Suppressor macrophage treated with lipopolysaccharide for 1 hour (primary cell): ENCODE measurements at regions not wholly inside any gene's neighbourhood (a gene's known extent, or its start where the extent isn't known, plus 50 kb on each side); places are given as distances from the start of the nearest gene placed in this dataset.
"Not testable (repeated sequence)": the region's sequence is repeated elsewhere in the genome, so short reads cannot be mapped to it uniquely, and the experiment has no call there.

Experiments used
- DNase-seq, 3 donors: peaks; one replicate each; pipeline ENCODE4 v3.0.0-alpha.2; 2020 to 2022

DNA sequence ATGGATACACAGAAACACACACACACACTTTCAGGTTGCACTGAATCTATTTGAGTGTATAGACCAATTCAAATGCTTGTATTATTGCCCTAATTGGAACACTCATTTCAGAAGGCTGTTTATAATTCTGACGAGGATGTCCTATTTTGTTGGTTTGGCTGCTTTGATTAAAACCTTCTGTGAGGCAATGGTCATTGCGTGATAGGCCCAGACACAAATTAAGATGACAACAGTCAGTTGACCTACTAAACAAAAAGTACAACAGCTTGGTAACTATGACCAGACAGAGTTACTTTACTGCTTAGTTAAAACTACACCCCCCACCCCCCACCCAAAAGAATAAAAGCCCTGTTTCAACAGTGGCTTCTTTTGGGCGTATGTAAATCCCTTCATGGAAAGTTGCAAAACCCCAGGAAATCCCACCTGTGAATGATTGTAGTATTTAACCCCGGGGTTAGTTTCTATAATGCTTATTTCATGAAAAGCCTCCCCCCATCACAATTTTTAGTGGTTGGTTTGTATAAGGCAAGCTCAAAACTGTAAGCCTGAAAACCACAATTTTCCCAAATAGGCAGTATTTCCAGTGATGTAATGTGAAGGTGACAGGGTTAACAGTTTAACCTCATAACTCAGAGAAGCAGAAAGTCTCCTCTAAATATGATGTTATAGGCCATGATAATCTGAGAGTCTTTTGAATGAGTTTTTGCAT, 340.8 kb downstream of the FGF10 start:
- DNase-seq: no peak

DNA sequence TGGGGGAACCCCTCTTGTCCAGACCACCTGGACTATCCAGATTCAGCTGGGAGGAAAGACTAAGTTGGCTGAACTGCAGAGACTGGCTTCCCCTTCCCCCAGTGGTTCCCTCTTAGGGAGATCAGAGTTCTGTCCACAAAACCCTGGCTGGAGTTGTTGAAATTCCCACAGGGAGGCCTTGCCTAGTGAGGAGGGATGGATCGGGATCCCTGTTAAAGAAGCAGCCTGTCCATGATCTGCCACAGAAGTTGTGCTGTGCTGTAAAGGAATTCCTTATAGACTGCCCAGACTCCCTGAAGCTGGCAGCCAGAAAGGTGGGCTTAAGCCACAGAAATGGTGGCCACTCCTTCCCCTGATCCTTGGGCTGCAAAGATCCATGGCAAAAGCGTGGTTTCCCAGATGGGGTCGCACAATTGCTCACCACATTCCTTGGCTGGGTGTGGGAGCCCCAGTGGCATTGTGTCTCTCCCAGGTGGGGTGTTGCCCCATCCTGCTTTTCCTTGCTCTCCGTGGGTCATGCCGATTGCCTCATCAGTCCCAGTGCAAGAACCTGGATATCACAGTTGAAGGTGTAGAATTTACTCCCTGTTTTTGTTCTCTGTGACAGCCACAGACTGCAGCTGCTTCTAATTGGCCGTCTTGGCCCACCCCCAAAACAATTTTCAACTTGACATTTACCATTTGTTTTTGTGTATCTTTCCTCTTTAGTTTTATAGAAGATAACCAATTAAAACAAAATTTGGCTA, 342.4 kb downstream of the FGF10 start:
- no peak for DNase-seq

DNA sequence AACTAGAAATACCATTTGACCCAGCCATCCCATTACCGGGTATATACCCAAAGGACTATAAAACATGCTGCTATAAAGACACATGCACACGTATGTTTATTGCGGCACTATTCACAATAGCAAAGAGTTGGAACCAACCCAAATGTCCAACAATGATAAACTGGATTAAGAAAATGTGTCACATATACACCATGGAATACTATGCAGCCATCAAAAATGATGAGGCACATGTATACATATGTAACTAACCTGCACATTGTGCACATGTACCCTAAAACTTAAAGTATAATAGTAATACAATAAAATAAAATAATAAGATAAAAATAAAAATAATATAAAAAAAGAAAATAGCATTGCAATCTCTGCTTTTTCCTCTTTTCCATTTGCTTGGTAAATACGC, 344.7 kb downstream of the FGF10 start:
- DNase-seq: not testable (repeated sequence)

DNA sequence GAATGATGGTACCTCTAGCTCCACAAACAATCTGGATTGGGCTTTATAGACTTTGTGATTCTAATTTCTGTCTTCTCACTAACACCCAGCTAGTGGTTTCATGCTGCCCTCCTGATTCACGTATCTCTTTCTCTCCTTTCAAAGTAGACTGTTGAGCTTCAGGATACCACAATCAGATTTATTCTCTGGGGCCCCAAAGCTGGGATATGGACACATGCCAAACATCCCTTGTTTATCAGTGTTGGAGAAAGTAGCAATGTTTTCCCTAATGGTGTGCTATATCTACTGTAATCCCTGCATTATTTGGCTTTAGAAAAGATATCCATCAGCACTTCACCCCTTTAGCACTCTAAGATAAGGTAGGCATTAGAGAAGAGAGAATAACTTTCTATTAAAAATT, 361.0 kb downstream of the FGF10 start:
- no peak for DNase-seq

DNA sequence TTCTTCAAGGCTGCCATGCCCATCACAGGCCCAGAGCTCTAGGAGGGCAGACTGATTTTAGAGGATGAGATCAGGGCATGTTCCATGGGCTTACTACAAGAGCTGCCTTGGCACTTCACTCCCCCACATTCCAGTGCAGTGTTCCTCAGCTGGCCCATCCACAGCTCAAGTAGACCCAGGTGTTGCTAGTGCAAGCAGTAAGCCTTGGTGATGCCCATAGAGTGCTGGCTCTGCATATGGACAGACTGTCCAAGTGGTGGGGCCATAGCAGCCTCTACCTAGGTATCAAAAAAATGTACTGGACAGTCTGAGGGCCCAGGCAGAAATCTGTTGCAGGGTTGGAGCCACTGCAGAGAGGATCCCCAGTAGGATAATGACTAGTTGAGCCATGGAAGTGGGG, 366.6 kb downstream of the FGF10 start:
- DNase-seq: no peak

DNA sequence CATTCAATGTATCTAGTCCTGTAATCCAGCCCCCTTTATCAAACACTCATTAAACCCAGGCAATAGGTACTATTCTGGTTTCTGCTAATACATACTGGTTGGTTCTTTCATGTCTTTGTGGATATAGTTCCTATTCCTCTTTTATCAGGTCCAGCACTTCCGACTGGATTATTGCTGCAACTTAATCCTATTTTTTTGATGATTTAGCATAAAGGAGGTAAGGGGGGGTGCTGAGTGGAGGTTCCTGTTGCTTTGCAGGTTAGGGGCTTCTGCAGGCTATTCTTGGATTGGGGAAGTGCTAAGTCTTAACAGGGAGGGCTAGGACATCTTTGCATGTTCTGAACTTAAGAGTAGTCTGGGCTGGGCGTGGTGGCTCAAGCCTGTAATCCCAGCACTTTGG, 377.7 kb downstream of the FGF10 start:
- DNase-seq: no peak

DNA sequence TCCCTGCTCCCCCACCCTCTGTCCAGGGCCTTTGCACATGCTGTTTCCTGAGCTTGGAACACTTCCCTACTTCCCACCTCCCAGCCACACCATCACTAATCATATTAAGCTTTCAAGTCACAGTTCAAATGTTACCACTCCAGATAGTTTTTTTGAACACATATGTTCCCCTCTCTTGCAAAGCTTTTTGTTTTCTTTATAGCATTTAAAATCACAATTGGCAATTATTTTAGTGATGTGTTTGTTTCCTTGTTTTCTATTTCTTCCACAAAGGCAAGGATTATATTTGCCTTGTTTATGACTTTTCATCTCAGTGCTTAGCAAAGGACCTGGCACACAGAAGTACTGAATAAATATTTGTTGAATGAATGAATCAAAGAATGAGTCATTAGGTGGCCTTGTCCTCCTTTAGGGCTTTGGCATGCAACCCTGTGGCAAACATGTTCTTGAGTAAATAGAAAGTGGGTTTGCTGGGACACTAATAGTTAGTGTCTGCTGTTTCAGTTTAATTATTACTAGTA, 386.8 kb downstream of the FGF10 start:
- DNase-seq: no peak

DNA sequence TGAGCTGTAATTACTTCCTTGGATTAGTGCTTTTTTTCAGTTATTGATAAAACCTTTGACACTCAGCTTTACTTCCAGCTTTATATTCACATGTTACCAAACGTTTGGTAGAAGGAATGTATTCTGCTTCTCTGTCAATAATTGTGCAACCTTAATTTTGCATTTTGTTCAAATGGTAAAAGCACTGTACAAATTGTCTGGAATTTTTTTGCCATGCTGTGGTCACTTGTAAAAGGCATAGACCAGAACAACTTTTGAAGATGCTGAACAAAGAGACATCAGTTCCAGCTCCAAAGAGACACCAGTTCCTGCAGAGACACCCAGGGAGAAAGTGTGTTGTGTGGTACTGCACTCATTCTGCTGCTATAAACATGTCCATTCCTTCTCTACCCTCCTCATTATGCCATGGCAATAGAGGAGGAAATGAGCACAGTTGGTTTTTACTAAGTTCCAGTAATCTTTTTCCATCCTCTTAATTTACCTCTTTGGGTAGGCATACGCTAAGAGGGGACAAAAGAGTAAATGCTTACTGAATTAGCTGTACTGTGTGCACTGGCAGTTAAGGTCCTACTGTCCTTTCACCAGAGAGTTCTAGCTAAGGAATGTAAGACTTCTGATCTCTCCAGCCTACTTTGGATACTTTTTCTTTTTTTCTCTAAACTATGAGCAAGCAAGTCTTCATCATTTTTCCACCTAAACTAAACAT, 387.4 kb downstream of the FGF10 start:
- DNase-seq: no peak

DNA sequence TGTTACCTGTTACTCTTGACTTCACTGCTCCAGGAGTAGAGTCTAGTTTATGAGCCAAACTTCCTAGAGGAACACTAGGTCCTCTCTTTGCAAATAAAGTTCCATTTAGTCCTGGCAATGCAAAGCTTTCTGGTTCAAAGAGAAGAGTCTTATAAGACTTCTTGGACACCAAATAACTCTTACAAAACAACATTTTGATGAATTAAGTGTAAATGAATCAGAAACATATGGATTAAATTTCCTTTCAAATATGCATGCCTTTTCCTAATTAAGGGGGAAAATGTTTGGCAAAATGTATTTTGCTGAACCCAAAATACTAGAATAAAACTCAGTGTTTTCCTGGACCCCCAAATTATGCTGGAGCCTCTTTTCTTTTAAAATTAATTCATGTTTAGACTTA, 388.0 kb downstream of the FGF10 start:
- no peak for DNase-seq

DNA sequence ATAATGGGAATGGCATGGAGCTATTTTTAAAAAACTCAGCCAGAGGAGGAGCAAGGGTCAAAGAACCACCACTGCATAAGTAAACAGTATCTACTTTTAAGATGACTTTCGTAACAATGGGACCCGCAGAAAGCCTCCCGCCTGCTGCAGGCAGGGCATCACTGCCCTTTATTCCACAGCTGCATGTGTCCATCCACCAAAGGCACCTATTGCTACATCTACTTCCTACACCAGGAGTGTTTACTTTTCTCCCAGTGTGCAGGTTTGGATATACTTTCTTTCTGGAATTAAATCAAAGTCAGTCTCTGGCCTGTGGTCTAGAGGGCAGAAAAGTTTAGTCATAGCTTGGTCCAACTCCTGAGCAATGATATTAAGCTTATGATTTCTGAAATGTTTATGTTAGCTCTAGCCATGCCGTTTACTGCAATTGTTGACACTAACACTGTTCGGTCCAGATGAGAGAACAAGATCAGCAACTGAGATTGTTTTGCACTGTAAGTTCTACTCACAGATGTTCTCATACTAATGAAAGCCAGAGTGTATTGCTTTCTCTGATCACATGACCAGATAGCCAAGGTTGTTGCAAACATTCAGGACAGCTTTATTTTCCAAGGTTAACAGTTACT, 391.5 kb downstream of the FGF10 start:
- DNase-seq: no peak

DNA sequence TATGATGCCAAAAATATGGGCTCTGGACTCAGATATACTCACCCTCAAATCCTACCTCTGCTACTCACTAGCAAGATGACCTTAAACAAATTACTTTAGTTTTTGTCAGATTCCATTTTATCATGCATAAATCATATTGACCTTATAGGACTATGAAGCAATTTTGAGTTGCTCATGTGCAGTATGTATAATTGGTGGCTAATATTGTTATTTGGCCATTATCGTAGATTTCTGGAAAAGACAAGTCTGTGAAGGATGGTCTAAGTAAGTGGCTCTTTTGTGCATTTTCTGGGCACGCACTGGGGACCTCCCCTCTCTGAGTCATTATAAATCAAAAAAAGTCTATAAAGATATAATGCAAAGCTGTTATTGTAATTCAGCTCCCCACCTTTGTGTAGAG, 393.0 kb downstream of the FGF10 start:
- no peak for DNase-seq

DNA sequence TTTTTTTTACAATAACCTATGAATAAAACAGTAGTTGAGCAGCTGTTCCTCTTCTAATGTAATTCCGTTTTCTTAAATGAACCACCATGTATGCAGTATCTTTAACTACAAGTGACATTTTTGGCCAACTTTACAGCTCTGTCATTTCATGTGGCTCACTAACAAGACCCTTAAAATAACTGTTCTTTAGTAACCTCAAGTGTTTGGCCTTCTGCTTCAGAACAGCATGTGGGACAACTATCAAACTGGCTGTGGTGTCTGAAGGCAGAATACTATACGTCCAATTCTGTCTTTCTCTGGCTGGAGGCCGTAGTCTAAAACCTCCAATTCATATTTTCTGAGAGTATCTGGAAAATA, 391.4 kb downstream of the NNT start:
- DNase-seq: no peak

DNA sequence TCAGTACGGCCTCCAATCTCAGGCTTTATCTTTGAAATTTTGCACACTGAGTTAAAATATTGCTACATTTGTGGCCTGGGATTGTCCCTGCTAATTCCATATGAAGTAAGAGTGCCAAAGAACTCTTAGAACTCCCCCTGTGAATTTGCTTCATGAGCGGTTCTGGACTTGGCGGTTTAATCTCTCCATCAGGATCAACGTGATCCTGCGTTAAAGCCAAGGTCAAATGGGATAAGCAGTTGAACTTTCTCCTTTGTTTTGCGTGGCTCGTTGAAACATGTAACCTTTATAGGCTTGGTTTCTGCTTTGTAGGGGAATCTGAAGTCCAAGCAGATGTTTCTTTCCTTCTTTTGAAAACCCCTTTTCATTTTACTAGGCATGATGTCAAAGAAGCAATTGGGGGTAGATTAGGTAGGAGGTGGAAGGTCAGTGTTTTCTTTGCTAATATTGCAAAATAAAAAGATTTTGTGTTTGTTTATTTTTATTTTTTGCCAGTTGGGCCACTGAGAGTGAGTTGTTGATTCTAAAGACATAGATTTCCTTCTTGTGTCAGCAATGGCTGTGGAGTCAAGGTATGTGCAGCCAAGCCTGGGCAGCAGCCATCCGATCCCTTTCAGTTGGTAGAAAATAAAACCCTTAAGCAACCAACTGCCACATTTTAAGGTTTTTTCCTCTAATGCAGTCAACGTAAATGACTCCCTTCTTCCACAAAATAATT, 390.8 kb downstream of the NNT start:
- DNase-seq: no peak

DNA sequence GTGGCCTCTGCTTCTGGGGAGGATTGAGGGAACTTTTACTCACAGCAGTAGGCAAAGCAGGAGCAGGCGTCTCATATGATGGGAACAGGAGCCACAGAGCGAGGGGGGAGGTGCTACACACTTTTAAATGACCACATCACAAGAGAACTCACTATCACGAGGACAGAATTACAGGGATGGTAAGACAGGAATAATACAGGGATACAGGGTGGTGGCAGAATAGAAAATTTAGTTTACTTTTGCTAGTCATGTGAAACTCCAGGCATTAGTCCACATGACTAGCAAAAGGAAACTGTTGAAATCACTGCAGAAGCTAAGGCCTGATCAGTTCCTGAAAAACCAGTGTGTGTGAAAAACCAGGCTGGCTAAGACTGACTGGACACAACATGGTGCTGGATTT, 382.4 kb downstream of the NNT start:
- no peak for DNase-seq

DNA sequence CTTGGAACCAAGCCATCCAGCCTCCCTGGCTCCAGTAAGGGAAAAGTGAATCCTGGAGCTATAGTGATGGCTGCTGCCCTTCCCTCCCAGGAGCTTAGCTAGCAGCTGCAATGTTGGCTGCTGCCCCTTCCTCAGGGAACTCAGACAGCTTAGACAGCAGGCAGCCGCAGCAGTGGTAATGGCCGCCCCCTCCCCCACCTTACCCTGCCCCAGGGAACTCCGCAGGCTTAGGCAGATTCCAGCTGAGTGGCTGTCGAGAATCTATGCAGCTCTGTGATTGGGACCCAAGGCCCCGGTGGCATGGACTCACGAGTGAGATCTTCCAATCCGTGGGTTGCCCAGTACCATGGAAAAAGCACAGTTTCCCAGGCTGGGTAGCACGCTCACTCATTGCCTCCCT, 378.6 kb downstream of the NNT start:
- DNase-seq: no peak

DNA sequence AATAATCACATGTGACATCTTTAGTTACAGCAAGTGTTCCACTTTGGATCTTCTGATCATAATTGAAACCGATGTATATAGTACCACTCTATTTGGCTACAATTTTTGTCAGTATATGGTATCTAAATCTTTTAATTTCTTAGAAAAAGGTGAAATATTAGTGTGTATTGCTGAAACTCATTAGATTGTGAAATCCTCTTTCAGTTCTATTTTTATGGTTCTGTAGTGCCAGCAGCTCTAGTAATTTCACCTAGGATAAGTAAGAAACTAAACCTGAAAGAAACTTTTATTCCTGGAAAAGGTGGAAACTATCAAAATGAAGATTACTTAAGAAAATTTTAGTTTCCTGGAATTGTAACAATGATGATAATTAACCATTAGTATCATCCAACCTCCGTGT, 370.9 kb downstream of the NNT start:
- no peak for DNase-seq

DNA sequence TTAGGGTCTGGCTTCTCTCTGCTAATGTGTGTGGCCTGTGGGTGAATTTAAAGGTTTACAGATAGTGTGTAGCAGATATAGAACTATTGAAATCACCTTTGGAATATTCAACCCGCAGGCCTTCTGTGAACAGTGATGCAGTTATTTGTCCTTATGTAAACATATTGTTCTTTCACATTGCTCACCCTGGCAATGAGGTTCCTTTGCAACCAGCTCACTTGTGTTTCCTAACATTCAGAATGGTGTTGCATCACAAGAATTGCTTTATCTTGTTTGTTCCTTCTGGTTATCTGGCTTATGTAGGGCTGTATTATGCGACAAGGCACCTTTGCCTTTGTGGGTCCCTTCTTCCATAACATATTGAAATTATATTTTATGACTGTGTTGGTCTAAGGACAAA, 370.3 kb downstream of the NNT start:
- no peak for DNase-seq

DNA sequence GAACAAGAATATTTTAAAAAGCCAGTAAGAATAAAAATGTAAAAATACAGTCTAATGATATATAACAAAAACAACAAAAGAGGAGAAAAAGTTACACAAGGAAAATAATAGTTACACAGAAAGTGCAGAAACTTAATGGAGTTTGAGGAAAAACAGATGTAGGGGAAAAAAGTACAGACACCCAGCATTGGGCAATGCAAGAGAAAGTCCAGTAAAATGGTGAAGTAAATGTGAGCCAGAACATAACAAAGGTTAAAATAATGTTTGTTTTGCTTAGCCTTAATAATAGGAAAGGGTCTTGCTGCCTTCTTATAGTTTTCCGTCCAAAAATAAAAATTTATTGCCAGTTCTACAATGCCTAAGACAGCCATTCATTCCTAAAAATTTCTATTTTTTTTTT, 364.2 kb downstream of the NNT start:
- DNase-seq: no peak

DNA sequence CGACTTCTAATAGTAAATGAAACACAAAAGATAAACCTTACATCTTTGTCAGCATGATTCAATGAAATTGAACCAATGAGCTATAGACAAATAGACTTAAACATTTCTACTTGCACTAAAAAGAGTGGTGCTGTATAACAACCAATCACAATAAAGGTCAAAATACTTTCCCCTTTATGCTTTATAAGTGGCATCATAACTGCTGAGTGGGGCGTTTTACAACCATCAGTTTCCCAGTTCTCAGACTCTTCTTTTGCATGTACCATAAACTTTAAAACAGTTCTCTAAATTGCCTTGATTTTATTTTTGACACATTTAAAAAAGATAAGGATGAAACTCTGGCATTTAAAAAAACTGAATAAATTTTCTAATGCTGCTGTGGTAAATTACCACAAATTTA, 356.2 kb downstream of the NNT start:
- DNase-seq: no peak

DNA sequence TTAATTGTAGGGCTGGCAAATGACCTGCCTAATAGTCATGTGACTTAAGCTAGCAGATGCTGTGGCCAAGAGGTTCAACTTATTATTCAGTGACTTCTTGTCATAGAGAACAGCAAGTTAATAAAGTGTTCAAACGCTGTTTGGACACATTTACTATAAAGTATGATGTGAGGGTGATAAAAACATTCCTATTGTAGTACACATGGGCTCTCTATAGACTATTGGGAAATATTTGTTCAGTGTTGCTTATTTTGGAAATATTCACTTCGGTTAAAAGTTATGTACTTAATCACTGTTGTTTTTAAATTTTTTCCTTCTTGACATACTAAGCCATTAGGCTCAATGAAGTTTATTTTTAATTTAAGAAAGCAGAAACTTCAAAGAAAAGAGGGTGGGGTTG, 345.0 kb downstream of the NNT start:
- no peak for DNase-seq

DNA sequence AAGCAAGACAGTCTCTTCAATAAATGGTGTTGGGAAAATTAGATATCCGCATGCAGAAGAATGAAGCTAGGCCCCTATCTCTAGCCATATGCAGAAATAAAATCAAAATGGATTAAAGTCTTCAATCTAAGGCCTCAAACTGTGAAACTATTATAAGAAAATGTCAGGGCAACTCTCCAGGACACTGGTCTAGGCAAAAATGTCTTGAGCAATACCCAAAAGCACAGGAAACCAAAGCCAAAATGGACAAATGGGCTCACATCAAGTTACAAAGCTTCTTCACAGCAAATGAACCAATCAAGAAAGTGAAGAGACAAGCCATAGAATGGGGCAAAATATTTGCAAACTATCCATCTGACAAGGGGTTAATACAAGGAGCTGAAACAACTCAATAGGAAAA, 338.8 kb downstream of the NNT start:
- DNase-seq: no peak

DNA sequence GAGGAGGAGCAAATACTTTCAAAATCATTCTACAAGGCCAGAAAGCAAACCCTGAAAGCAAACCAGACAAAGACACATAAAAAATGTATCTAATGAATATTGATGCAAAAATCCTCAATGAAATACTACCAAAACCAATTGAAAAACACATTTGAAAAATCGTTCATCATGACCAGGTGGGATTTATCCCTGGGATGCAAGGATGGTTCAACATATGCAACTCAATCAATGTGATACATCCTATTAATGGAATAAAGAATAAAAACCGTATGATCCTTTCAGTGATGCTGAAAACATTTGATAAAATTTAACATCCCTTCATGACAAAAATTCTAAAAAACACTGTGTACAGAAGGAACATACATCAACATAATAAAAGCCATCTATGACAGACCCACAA, 337.6 kb downstream of the NNT start:
- no peak for DNase-seq

DNA sequence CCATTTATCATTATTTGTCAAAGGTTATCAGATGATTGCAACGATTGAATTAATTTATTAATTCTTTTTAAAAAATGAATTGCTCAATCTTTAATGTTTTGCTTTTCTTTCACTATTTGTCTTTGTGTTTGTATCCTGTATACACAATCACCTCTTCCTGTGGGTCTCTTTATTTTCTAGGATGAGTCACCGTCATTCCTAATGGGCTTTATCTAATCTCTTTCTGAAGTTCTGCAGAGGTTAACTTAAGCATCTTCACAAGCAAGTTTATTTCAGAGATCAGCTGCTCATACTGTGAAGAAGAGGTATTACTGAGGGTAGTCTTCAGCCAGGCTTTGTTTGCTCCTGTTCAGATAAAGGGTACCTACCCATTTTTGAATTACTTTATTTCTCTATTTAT, 323.9 kb downstream of the NNT start:
- no peak for DNase-seq
